ENCODE measurements at regions not wholly inside any gene's neighbourhood (a gene's known extent, or its start where the extent isn't known, plus 50 kb on each side); places are given as distances from the start of the nearest gene placed in this dataset.
"Not testable (repeated sequence)": the region's sequence is repeated elsewhere in the genome, so short reads cannot be mapped to it uniquely, and the experiment has no call there.

- no peak for DNase-seq (ENCODE audit: low spot score)
These were observed 470.0 kb downstream of the CBLN4 start for GRCh38 chr20:55535366-55535765.

- DNase-seq (ENCODE audit: low spot score), result no peak
These were observed 471.7 kb downstream of the CBLN4 start for GRCh38 chr20:55533632-55534031.

- DNase-seq (ENCODE audit: low spot score), result no peak
These were observed 474.6 kb downstream of the CBLN4 start for GRCh38 chr20:55530763-55531162.

GRCh38 chr20:55528482-55528881, 476.8 kb downstream of the CBLN4 start:
- no peak for DNase-seq (ENCODE audit: low spot score)

GRCh38 chr20:55522296-55522815, 483.0 kb downstream of the CBLN4 start:
- DNase-seq (ENCODE audit: low spot score), result no peak

GRCh38 chr20:55517584-55517983, 487.7 kb downstream of the CBLN4 start:
- not testable (repeated sequence) for DNase-seq (ENCODE audit: low spot score)

- DNase-seq (ENCODE audit: low spot score), result peak; percentile 26
These were observed 489.5 kb downstream of the CBLN4 start for GRCh38 chr20:55515832-55516231.

- no peak for DNase-seq (ENCODE audit: low spot score)
These were observed 490.8 kb downstream of the CBLN4 start for GRCh38 chr20:55514531-55514930.

GRCh38 chr20:55513954-55514353, 491.4 kb downstream of the CBLN4 start:
- no peak for DNase-seq (ENCODE audit: low spot score)

GRCh38 chr20:55500130-55500529, 505.2 kb downstream of the CBLN4 start:
- peak; percentile 37 for DNase-seq (ENCODE audit: low spot score)

GRCh38 chr20:55488593-55488992, 516.7 kb downstream of the CBLN4 start:
- peak; percentile 5 for DNase-seq (ENCODE audit: low spot score)

- no peak for DNase-seq (ENCODE audit: low spot score)
These were observed 526.4 kb downstream of the CBLN4 start for GRCh38 chr20:55478724-55479450.

GRCh38 chr20:55472704-55473103, 532.6 kb downstream of the CBLN4 start:
- peak; percentile 33 for DNase-seq (ENCODE audit: low spot score)

- DNase-seq (ENCODE audit: low spot score), result no peak
These were observed 534.0 kb downstream of the CBLN4 start for GRCh38 chr20:55471052-55472006.

GRCh38 chr20:55469074-55469473, 536.2 kb downstream of the CBLN4 start:
- DNase-seq (ENCODE audit: low spot score), result no peak

- no peak for DNase-seq (ENCODE audit: low spot score)
These were observed 543.8 kb downstream of the CBLN4 start for GRCh38 chr20:55461519-55461918.

- DNase-seq (ENCODE audit: low spot score), result no peak
These were observed 548.9 kb downstream of the CBLN4 start for GRCh38 chr20:55456316-55456940.

- no peak for DNase-seq (ENCODE audit: low spot score)
These were observed 556.2 kb downstream of the CBLN4 start for GRCh38 chr20:55449091-55449490.

GRCh38 chr20:55446301-55446700, 559.0 kb downstream of the CBLN4 start:
- DNase-seq (ENCODE audit: low spot score), result no peak

- no peak for DNase-seq (ENCODE audit: low spot score)
These were observed 566.2 kb downstream of the CBLN4 start for GRCh38 chr20:55439070-55439469.

- DNase-seq (ENCODE audit: low spot score), result no peak
These were observed 567.4 kb downstream of the CBLN4 start for GRCh38 chr20:55437798-55438415.

- no peak for DNase-seq (ENCODE audit: low spot score)
These were observed 580.4 kb downstream of the CBLN4 start for GRCh38 chr20:55424968-55425367.

Measured in HT-29 (cell line).